NT2/D1 (cell line): ENCODE measurements at regions not wholly inside any gene's neighbourhood (a gene's known extent, or its start where the extent isn't known, plus 50 kb on each side); places are given as distances from the start of the nearest gene placed in this dataset.

Experiments used
- DNase-seq: peaks from one replicate; pipeline ENCODE4 v3.0.0-alpha.2; 2011; ENCODE audit warnings: low read depth, low spot score
- H3K27me3 ChIP-seq: 2 replicates; pipeline ENCODE4 v1.6.0; 2011; ENCODE audit warnings: mild to moderate bottlenecking; ENCODE audit not compliant: insufficient read length, insufficient read depth
- H3K36me3 ChIP-seq: 2 replicates; pipeline ENCODE4 v1.6.1; 2011; ENCODE audit warnings: mild to moderate bottlenecking, low read length, mixed read lengths; ENCODE audit not compliant: insufficient read depth, insufficient read length
- H3K4me1 ChIP-seq: 2 replicates; pipeline ENCODE4 v1.5.1; 2011; ENCODE audit not compliant: insufficient read depth, insufficient read length
- H3K4me3 ChIP-seq: 2 replicates; pipeline ENCODE4 v1.5.1; 2011; ENCODE audit warnings: low read depth; ENCODE audit not compliant: insufficient read length
- H3K9ac ChIP-seq: 2 replicates; pipeline ENCODE4 v1.6.0; 2011; ENCODE audit warnings: low read depth; ENCODE audit not compliant: insufficient read length
- H3K9me3 ChIP-seq: 2 replicates; pipeline ENCODE4 v1.5.1; 2011; ENCODE audit warnings: mild to moderate bottlenecking, low read length; ENCODE audit not compliant: insufficient read depth
- SUZ12 ChIP-seq: IDR thresholded peaks from 2 replicates; pipeline ENCODE4 v1.6.1; 2011; ENCODE audit not compliant: insufficient read length, insufficient read depth; ENCODE audit errors: extremely low read depth
- YY1 ChIP-seq: IDR thresholded peaks from 2 replicates; pipeline ENCODE4 v1.6.1; 2011; ENCODE audit not compliant: insufficient read length, insufficient read depth
- ZNF274 ChIP-seq: IDR thresholded peaks from 2 replicates; pipeline ENCODE4 v1.6.1; 2011; ENCODE audit warnings: mild to moderate bottlenecking, low read depth, low read length

DNA sequence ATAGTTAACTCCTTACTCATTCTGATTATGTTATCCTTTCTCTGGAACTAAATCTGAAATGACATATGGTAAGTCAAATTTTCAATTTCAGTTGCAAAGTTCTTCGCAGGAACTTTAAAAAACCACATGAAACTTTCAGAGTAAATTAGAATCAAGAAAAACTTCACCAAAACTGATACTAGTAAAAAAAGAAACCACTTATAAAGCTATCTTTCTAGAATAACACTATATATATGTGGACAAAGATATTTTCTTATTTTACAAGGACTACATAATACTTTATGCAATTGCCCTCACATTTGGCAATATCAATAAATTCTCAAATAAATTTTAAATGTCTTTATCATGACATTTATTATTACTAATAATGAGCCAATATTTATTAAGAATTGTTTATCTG, 1847.1 kb upstream of the NUDT12 start:
- no peak for TF ChIP-seq ZNF274
- TF ChIP-seq SUZ12, result no peak
- TF ChIP-seq YY1, result no peak

GRCh38 chr5:105407200-105407599, 1844.6 kb upstream of the NUDT12 start:
- no peaks in the 10 kb centered on the region for H3K27me3 ChIP-seq
- no peak overlapping the region for H3K4me3 ChIP-seq
- H3K9ac ChIP-seq, result no peak overlapping the region
- no peak for DNase-seq
- no peaks in the 10 kb centered on the region for H3K4me1 ChIP-seq
- TF ChIP-seq ZNF274, result no peak
- no peak for TF ChIP-seq YY1
- TF ChIP-seq SUZ12, result no peak
- H3K36me3 ChIP-seq, result no peaks in the 10 kb centered on the region
- no peaks in the 10 kb centered on the region for H3K9me3 ChIP-seq

More for the DNA sequence above, 1847.1 kb upstream of the NUDT12 start:
- Histone ChIP-seq H3K4me1 (no peaks in the 10 kb centered on the region), H3K9ac (no peak overlapping the region), H3K9me3 (no peaks in the 10 kb centered on the region), H3K4me3 (no peak overlapping the region), H3K36me3 (no peaks in the 10 kb centered on the region), H3K27me3 (no peaks in the 10 kb centered on the region)
- no peak for DNase-seq

DNA sequence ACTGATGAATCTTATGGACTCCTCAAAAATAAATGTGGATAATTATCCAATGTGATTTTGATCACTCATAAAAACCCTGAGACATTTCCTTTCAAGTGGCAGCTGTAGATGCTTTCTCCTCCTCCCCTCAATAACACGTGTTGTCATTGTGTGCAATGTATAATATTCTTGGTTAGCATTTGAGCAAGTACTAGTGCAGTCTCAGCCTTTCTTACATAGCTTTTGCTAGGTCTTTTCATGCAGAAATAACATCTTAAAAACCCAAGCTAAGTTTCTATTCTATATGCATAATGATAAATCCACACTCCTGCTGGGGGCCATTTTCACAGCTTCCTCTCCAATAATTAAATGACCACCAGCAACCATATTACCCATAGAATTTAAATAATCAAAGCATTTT, 1835.2 kb upstream of the NUDT12 start:
- H3K27me3 ChIP-seq, result no peaks in the 10 kb centered on the region
- no peaks in the 10 kb centered on the region for H3K36me3 ChIP-seq
- no peak overlapping the region for H3K9ac ChIP-seq
- no peak for TF ChIP-seq ZNF274
- no peak for TF ChIP-seq YY1
- TF ChIP-seq SUZ12, result no peak
- no peak overlapping the region for H3K4me3 ChIP-seq
- H3K9me3 ChIP-seq, result no peaks in the 10 kb centered on the region
- H3K4me1 ChIP-seq, result no peaks in the 10 kb centered on the region
- no peak for DNase-seq

DNA sequence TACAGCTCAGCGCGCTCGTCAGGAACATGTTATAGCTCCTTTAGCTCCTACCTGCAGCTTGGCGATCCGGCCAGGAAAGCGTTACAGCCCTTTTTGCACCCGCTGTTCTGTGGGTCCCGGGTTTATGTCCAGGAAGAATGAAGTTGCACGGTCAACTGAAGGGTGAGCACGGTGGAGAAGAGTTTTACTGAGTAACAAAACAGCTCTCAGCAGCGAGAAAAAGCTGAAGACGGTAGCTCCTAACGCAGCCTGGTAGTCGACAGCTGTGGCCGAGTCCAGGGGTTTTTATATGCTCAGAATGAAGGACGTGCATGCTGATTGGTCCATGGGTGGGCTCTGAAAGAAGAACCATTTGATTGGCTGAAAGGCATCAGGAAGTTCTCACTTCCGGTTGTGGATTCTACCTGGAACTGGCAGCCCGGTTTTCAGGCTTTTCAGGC, 1830.1 kb upstream of the NUDT12 start:
- Histone ChIP-seq H3K9me3 (no peaks in the 10 kb centered on the region), H3K4me1 (no peaks in the 10 kb centered on the region), H3K9ac (no peak overlapping the region), H3K4me3 (no peak overlapping the region), H3K36me3 (no peaks in the 10 kb centered on the region), H3K27me3 (no peaks in the 10 kb centered on the region)
- no peak for TF ChIP-seq ZNF274
- no peak for TF ChIP-seq YY1
- no peak for TF ChIP-seq SUZ12
- DNase-seq, result no peak

GRCh38 chr5:105392122-105392709, 1829.6 kb upstream of the NUDT12 start:
- no peak overlapping the region for H3K9ac ChIP-seq
- H3K27me3 ChIP-seq, result no peaks in the 10 kb centered on the region
- H3K4me3 ChIP-seq, result no peak overlapping the region
- no peaks in the 10 kb centered on the region for H3K9me3 ChIP-seq
- no peak for TF ChIP-seq SUZ12
- no peak for TF ChIP-seq ZNF274
- TF ChIP-seq YY1, result no peak
- no peak for DNase-seq
- no peaks in the 10 kb centered on the region for H3K36me3 ChIP-seq
- no peaks in the 10 kb centered on the region for H3K4me1 ChIP-seq

- no peaks in the 10 kb centered on the region for H3K9me3 ChIP-seq
- no peak overlapping the region for H3K4me3 ChIP-seq
- no peak for DNase-seq
- no peaks in the 10 kb centered on the region for H3K4me1 ChIP-seq
- no peak overlapping the region for H3K9ac ChIP-seq
- no peaks in the 10 kb centered on the region for H3K36me3 ChIP-seq
- H3K27me3 ChIP-seq, result no peaks in the 10 kb centered on the region
- TF ChIP-seq SUZ12 (no peak), ZNF274 (no peak), YY1 (no peak)
Measured at GRCh38 chr5:105380126-105380525, 1817.5 kb upstream of the NUDT12 start.

GRCh38 chr5:105371169-105371568, 1808.6 kb upstream of the NUDT12 start:
- H3K9ac ChIP-seq, result no peak overlapping the region
- H3K4me3 ChIP-seq, result no peak overlapping the region
- no peaks in the 10 kb centered on the region for H3K36me3 ChIP-seq
- no peaks in the 10 kb centered on the region for H3K4me1 ChIP-seq
- no peak for DNase-seq
- TF ChIP-seq YY1, result no peak
- TF ChIP-seq SUZ12, result no peak
- no peak for TF ChIP-seq ZNF274
- H3K27me3 ChIP-seq, result no peaks in the 10 kb centered on the region
- H3K9me3 ChIP-seq, result no peaks in the 10 kb centered on the region
